22Rv1 (cell line): ENCODE measurements at regions not wholly inside any gene's neighbourhood (a gene's known extent, or its start where the extent isn't known, plus 50 kb on each side); places are given as distances from the start of the nearest gene placed in this dataset.

Experiments
- CTCF ChIP-seq: fragments of 450-650 bp; IDR thresholded peaks from 2 replicates; pipeline ENCODE4 v1.5.1; 2017; ENCODE audit warnings: mild to moderate bottlenecking
- ZFX ChIP-seq: fragments of 450-650 bp; IDR thresholded peaks from 2 replicates; pipeline ENCODE4 v1.6.1; 2017; ENCODE audit warnings: antibody characterized with exemption, borderline replicate concordance

DNA sequence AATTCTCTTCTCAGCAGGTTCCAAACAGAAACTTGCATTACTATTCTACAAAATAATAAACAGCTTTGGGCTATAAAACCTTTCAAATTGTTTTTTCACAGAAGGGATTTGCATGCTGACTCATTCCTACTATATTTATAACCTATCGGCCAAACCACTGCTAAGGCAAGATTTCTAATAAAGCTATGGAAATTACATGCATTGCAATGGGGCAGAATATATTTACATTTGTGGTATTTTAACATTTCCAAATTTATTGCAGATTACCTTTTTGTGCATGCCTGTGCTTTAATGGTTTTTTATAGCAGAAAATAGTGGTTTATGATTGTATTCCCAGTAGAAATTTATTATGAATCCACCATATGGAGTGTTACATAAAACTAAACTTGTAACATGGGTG, 69.0 kb upstream of the NPVF start:
- no peak for TF ChIP-seq CTCF
- no peak for TF ChIP-seq ZFX
